ENCODE measurements at regions not wholly inside any gene's neighbourhood (a gene's known extent, or its start where the extent isn't known, plus 50 kb on each side); places are given as distances from the start of the nearest gene placed in this dataset.
"Not testable (repeated sequence)": the region's sequence is repeated elsewhere in the genome, so short reads cannot be mapped to it uniquely, and the experiment has no call there.

- Histone ChIP-seq H3K27me3 (ENCODE audit: control insufficient read depth in 1 of 2, insufficient read depth in 2 of 2, low read length in 2 of 2) (no peaks in the 10 kb centered on the region), H3K4me3 (ENCODE audit: low read length) (no peak overlapping the region), H3K9me3 (ENCODE audit: control insufficient read depth in 1 of 2, insufficient read depth in 1 of 2, low read length in 2 of 2) (peaks cover 0 to 10% of the 10 kb centered on the region in 2 experiments), H3K36me3 (ENCODE audit: insufficient read depth, low read length) (no peaks in the 10 kb centered on the region), H3K27ac (ENCODE audit: low read depth in 1 of 2, low read length in 2 of 2) (no peak overlapping the region), H3K4me1 (ENCODE audit: insufficient read depth, low read length) (no peaks in the 10 kb centered on the region)
- H3K27ac Mint-ChIP-seq = no peak overlapping the region
- intact Hi-C loops (cut with DNase I, micrococcal nuclease) = no loop called here
- TF ChIP-seq CTCF (IDR thresholded peaks at IDR 0.05) = no peak
- ATAC-seq (ENCODE audit: poor library complexity) (no peak), DNase-seq (no peak)
- H3K4me3 Mint-ChIP-seq = no peak overlapping the region
- no peaks in the 10 kb centered on the region for H3K9me3 Mint-ChIP-seq
- H3K36me3 Mint-ChIP-seq (ENCODE audit: low read depth) = no peaks in the 10 kb centered on the region
- no peaks in the 10 kb centered on the region for H3K4me1 Mint-ChIP-seq (ENCODE audit: low read depth)
- no peaks in the 10 kb centered on the region for H3K27me3 Mint-ChIP-seq
- ChIA-PET POLR2A (no interaction called here), CTCF (no interaction called here)
Measured at GRCh38 chr5:98391921-98392625, 381.4 kb upstream of the RGMB start.

GRCh38 chr5:98393205-98393604, 380.3 kb upstream of the RGMB start:
- H3K4me3 Mint-ChIP-seq; intact Hi-C loops (cut with DNase I, micrococcal nuclease); CTCF ChIA-PET; H3K36me3 ChIP-seq (ENCODE audit: insufficient read depth, low read length); H3K27ac Mint-ChIP-seq; H3K9me3 Mint-ChIP-seq; ATAC-seq (ENCODE audit: poor library complexity); H3K27me3 ChIP-seq (ENCODE audit: control insufficient read depth in 1 of 2, insufficient read depth in 2 of 2, low read length in 2 of 2); H3K27ac ChIP-seq (ENCODE audit: low read depth in 1 of 2, low read length in 2 of 2); H3K4me3 ChIP-seq (ENCODE audit: low read length); POLR2A ChIA-PET; H3K27me3 Mint-ChIP-seq; DNase-seq; H3K36me3 Mint-ChIP-seq (ENCODE audit: low read depth); H3K4me1 Mint-ChIP-seq (ENCODE audit: low read depth); H3K4me1 ChIP-seq (ENCODE audit: insufficient read depth, low read length): not testable (repeated sequence)
- peaks cover 0 to 10% of the 10 kb centered on the region in 2 experiments for H3K9me3 ChIP-seq (ENCODE audit: control insufficient read depth in 1 of 2, insufficient read depth in 1 of 2, low read length in 2 of 2)

DNA sequence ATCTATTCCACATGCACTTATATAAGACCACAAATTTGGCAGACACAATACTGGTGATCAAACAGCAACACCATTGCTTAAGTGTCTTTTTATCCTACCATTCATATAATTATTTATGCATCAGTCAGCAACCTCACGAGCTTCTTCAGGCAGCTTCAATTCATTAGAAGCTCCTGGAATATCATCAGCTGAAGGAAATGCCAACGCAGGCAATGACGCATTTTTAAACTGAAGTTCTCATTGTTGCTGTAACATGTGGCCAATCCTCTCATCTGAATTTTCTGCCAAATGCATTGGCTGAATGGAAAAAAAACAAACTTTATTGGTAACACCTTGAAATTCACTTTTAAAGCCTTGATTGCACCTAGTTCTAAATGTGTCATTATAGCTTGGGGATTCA, 376.4 kb upstream of the RGMB start:
- Histone ChIP-seq H3K36me3 (ENCODE audit: insufficient read depth, low read length) (no peaks in the 10 kb centered on the region), H3K27me3 (ENCODE audit: control insufficient read depth in 1 of 2, insufficient read depth in 2 of 2, low read length in 2 of 2) (no peaks in the 10 kb centered on the region), H3K27ac (ENCODE audit: low read depth in 1 of 2, low read length in 2 of 2) (no peak overlapping the region), H3K4me3 (ENCODE audit: low read length) (no peak overlapping the region), H3K9me3 (ENCODE audit: control insufficient read depth in 1 of 2, insufficient read depth in 1 of 2, low read length in 2 of 2) (peaks cover 0 to 6% of the 10 kb centered on the region in 2 experiments), H3K4me1 (ENCODE audit: insufficient read depth, low read length) (no peaks in the 10 kb centered on the region)
- ATAC-seq (ENCODE audit: poor library complexity) = no peak
- no peak overlapping the region for H3K27ac Mint-ChIP-seq
- H3K36me3 Mint-ChIP-seq (ENCODE audit: low read depth) = no peaks in the 10 kb centered on the region
- no peak for TF ChIP-seq CTCF (IDR thresholded peaks at IDR 0.05)
- no peak overlapping the region for H3K4me3 Mint-ChIP-seq
- ChIA-PET CTCF (no interaction called here), POLR2A (no interaction called here)
- DNase-seq = no peak
- intact Hi-C loops (cut with DNase I, micrococcal nuclease) = no loop called here
- H3K4me1 Mint-ChIP-seq (ENCODE audit: low read depth) = no peaks in the 10 kb centered on the region
- H3K9me3 Mint-ChIP-seq = no peaks in the 10 kb centered on the region
- no peaks in the 10 kb centered on the region for H3K27me3 Mint-ChIP-seq

DNA sequence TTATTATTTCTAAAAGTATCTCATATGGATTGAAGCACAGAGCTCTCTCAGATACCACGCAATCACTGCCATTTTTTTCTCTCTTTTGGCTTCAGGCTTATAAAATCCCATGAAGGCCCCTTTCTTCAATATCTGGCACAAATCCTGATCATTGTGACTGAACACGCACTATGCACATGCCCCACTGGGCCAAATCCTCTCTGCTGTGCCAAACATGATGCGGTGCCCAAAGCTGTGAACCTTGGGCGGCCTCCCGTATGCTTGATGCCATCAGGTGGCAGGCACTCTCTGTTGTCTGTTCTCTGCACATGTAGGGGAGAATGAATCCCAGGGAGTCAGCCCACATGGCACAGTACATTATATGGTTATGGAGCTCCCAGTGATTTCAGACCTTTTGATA, 375.0 kb upstream of the RGMB start:
- H3K4me1 ChIP-seq (ENCODE audit: insufficient read depth, low read length) = no peaks in the 10 kb centered on the region
- intact Hi-C loops (cut with DNase I, micrococcal nuclease) = no loop called here
- H3K27me3 ChIP-seq (ENCODE audit: control insufficient read depth in 1 of 2, insufficient read depth in 2 of 2, low read length in 2 of 2) = no peaks in the 10 kb centered on the region
- DNase-seq = no peak
- H3K36me3 Mint-ChIP-seq (ENCODE audit: low read depth) = no peaks in the 10 kb centered on the region
- H3K9me3 Mint-ChIP-seq = no peaks in the 10 kb centered on the region
- no peak for ATAC-seq (ENCODE audit: poor library complexity)
- no peaks in the 10 kb centered on the region for H3K36me3 ChIP-seq (ENCODE audit: insufficient read depth, low read length)
- ChIA-PET CTCF (no interaction called here), POLR2A (no interaction called here)
- H3K9me3 ChIP-seq (ENCODE audit: control insufficient read depth in 1 of 2, insufficient read depth in 1 of 2, low read length in 2 of 2) = no peaks in the 10 kb centered on the region
- no peak for TF ChIP-seq CTCF (IDR thresholded peaks at IDR 0.05)
- H3K27me3 Mint-ChIP-seq = no peaks in the 10 kb centered on the region
- no peak overlapping the region for H3K4me3 Mint-ChIP-seq
- H3K27ac Mint-ChIP-seq = no peak overlapping the region
- no peak overlapping the region for H3K27ac ChIP-seq (ENCODE audit: low read depth in 1 of 2, low read length in 2 of 2)
- H3K4me1 Mint-ChIP-seq (ENCODE audit: low read depth) = no peaks in the 10 kb centered on the region
- no peak overlapping the region for H3K4me3 ChIP-seq (ENCODE audit: low read length)
